ENCODE measurements at regions not wholly inside any gene's neighbourhood (a gene's known extent, or its start where the extent isn't known, plus 50 kb on each side); places are given as distances from the start of the nearest gene placed in this dataset.

- Histone ChIP-seq H3K4me1 (ENCODE audit: control insufficient read depth, extremely low read depth, insufficient read depth, low read length) (no peaks in the 10 kb centered on the region), H2AFZ (ENCODE audit: low read depth, low read length) (no peak overlapping the region), H3K4me3 (replicated peaks in 1 of 3; ENCODE audit: insufficient read depth in 1 of 3, low read depth in 1 of 3, low read length in 3 of 3) (no peak overlapping the region), H3K9me3 (replicated peaks; ENCODE audit: control insufficient read depth, insufficient read depth, low read length) (no peaks in the 10 kb centered on the region), H3K9me1 (replicated peaks; ENCODE audit: control insufficient read depth, extremely low read depth, insufficient read depth, low read length) (no peaks in the 10 kb centered on the region), H3K36me3 (ENCODE audit: control insufficient read depth in 2 of 2, extremely low read depth in 1 of 2, insufficient read depth in 2 of 2, low read length in 2 of 2) (no peaks in the 10 kb centered on the region), H3K79me2 (ENCODE audit: control insufficient read depth, insufficient read depth, low read length) (no peaks in the 10 kb centered on the region), H3K27ac (ENCODE audit: insufficient read depth, low read depth, low read length) (no peak overlapping the region), H3K27me3 (ENCODE audit: control insufficient read depth in 2 of 2, insufficient read depth in 2 of 2, low read length in 2 of 2) (no peaks in the 10 kb centered on the region), H3K4me2 (ENCODE audit: insufficient read depth, low read length) (no peak overlapping the region), H4K20me1 (replicated peaks; ENCODE audit: control insufficient read depth, extremely low read depth, insufficient read depth, low read length) (no peaks in the 10 kb centered on the region), H3K9ac (replicated peaks; ENCODE audit: extremely low read depth, insufficient read depth, low read length) (no peak overlapping the region)
- ChIA-PET CTCF (interaction anchor here (1.0 kb wide), 1 partner anchor 10 kb away, joined by 3 read pairs; no protein-coding TSS in a partner anchor), POLR2A (no interaction called here)
- DNase-seq (ENCODE audit: low read depth, low spot score) (no peak), FAIRE-seq (no peak)
- dilution Hi-C loops (cut with MboI; ENCODE audit: extremely low pct_ligation_motif_present, low sequenced_read_pairs) (no loop called here), intact Hi-C loops (cut with micrococcal nuclease) (no loop called here)
- TF ChIP-seq, protein P1, sequence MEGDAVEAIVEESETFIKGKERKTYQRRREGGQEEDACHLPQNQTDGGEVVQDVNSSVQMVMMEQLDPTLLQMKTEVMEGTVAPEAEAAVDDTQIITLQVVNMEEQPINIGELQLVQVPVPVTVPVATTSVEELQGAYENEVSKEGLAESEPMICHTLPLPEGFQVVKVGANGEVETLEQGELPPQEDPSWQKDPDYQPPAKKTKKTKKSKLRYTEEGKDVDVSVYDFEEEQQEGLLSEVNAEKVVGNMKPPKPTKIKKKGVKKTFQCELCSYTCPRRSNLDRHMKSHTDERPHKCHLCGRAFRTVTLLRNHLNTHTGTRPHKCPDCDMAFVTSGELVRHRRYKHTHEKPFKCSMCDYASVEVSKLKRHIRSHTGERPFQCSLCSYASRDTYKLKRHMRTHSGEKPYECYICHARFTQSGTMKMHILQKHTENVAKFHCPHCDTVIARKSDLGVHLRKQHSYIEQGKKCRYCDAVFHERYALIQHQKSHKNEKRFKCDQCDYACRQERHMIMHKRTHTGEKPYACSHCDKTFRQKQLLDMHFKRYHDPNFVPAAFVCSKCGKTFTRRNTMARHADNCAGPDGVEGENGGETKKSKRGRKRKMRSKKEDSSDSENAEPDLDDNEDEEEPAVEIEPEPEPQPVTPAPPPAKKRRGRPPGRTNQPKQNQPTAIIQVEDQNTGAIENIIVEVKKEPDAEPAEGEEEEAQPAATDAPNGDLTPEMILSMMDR (IDR thresholded peaks at IDR 0.05; ENCODE audit: extremely low read depth in 1 of 2, insufficient read depth in 1 of 2, low read depth in 1 of 2, low read length in 2 of 2) = no peak
- no peak for TF ChIP-seq MAX (IDR thresholded peaks at IDR 0.05; ENCODE audit: insufficient read depth, insufficient read length)
- no peak for TF ChIP-seq JUN (IDR thresholded peaks at IDR 0.05; ENCODE audit: borderline replicate concordance, insufficient read depth, insufficient read length, low read depth)
- no peak for TF ChIP-seq GATA2 (IDR thresholded peaks at IDR 0.05; ENCODE audit: insufficient read depth, insufficient read length, low read depth, low read length)
- no peak for TF ChIP-seq FOS (IDR thresholded peaks at IDR 0.05; ENCODE audit: borderline replicate concordance, insufficient read depth, low read length)
- TF ChIP-seq EZH2 (IDR thresholded peaks at IDR 0.05; ENCODE audit: borderline replicate concordance, low read depth, low read length, severe bottlenecking) = no peak
- TF ChIP-seq MYC (IDR thresholded peaks at IDR 0.05; ENCODE audit: low read depth, low read length) = no peak
- no peak for TF ChIP-seq POLR2A (IDR thresholded peaks at IDR 0.05; ENCODE audit: low read depth, low read length)
- no peak for TF ChIP-seq POLR2AphosphoS5 (IDR thresholded peaks at IDR 0.05; ENCODE audit: insufficient read depth, low read depth, low read length)
- no TSS peak for BruUV-seq (replicated peaks)
Measured at GRCh38 chr3:186458306-186459107, 85.7 kb downstream of the CRYGS start.
